HL-60 (cell line): ENCODE measurements at regions not wholly inside any gene's neighbourhood (a gene's known extent, or its start where the extent isn't known, plus 50 kb on each side); places are given as distances from the start of the nearest gene placed in this dataset.

ENCODE experiments used
- GABPA ChIP-seq: IDR thresholded peaks from 2 replicates; pipeline ENCODE4 v1.6.1; 2012; ENCODE audit warnings: low read depth
- POLR2AphosphoS5 ChIP-seq: IDR thresholded peaks from 2 replicates; pipeline ENCODE4 v1.6.1; 2012; ENCODE audit warnings: low read depth
- SPI1 ChIP-seq: IDR thresholded peaks from 2 replicates; pipeline ENCODE4 v1.6.1; 2012; ENCODE audit warnings: low read depth, mild to moderate bottlenecking, borderline replicate concordance
- TF ChIP-seq, protein P1 (sequence below): IDR thresholded peaks from one replicate; pipeline ENCODE4 v1.5.1; 2011; ENCODE audit warnings: low read length, control low read depth, inconsistent platforms; ENCODE audit not compliant: insufficient read depth

DNA sequence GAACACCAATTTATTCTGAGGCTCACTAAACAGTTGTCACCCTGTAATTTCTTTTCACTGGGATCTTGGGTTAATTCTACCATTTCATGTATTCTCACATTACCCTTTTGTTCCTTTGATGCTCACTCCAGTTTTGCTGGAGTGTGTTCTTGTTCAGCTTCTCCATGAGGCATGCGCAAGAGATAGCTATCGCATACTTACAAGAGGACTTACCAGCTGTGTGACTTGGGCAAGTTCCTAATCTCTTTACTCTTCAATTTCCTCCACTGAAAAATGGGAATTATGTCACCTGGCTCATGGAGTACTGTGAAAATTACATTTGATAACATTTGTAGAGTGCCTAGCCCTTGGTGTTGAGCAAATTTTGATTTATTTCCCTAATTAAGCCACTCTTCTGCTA, 56.5 kb upstream of the JDP2 start:
- TF ChIP-seq, protein P1, sequence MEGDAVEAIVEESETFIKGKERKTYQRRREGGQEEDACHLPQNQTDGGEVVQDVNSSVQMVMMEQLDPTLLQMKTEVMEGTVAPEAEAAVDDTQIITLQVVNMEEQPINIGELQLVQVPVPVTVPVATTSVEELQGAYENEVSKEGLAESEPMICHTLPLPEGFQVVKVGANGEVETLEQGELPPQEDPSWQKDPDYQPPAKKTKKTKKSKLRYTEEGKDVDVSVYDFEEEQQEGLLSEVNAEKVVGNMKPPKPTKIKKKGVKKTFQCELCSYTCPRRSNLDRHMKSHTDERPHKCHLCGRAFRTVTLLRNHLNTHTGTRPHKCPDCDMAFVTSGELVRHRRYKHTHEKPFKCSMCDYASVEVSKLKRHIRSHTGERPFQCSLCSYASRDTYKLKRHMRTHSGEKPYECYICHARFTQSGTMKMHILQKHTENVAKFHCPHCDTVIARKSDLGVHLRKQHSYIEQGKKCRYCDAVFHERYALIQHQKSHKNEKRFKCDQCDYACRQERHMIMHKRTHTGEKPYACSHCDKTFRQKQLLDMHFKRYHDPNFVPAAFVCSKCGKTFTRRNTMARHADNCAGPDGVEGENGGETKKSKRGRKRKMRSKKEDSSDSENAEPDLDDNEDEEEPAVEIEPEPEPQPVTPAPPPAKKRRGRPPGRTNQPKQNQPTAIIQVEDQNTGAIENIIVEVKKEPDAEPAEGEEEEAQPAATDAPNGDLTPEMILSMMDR, result no peak
- TF ChIP-seq GABPA, result no peak
- TF ChIP-seq SPI1, result no peak
- TF ChIP-seq POLR2AphosphoS5, result no peak
